GM12892 (cell line): ENCODE measurements at regions not wholly inside any gene's neighbourhood (a gene's known extent, or its start where the extent isn't known, plus 50 kb on each side); places are given as distances from the start of the nearest gene placed in this dataset.
"Not testable (repeated sequence)": the region's sequence is repeated elsewhere in the genome, so short reads cannot be mapped to it uniquely, and the experiment has no call there.

ENCODE experiments used
- DNase-seq: peaks from one replicate; pipeline ENCODE4 v3.0.0; 2011; ENCODE audit not compliant: insufficient read length
- FAIRE-seq: peaks from 2 replicates; lab custom pipeline; 2011; peaks lifted over from hg19 to GRCh38; lab: Jason Lieb, UNC
- POLR2A ChIP-seq: IDR thresholded peaks from 2 replicates; pipeline ENCODE4 v1.6.1; 2011; ENCODE audit warnings: low read depth, low read length, control low read depth
- POLR2AphosphoS5 ChIP-seq: IDR thresholded peaks from 2 replicates; pipeline ENCODE4 v1.6.1; 2011; ENCODE audit warnings: low read depth, low read length, control low read depth
- TAF1 ChIP-seq: IDR thresholded peaks from 2 replicates; pipeline ENCODE4 v1.6.1; 2011; ENCODE audit warnings: low read depth, mild to moderate bottlenecking, control low read depth, low read length, borderline replicate concordance

DNA sequence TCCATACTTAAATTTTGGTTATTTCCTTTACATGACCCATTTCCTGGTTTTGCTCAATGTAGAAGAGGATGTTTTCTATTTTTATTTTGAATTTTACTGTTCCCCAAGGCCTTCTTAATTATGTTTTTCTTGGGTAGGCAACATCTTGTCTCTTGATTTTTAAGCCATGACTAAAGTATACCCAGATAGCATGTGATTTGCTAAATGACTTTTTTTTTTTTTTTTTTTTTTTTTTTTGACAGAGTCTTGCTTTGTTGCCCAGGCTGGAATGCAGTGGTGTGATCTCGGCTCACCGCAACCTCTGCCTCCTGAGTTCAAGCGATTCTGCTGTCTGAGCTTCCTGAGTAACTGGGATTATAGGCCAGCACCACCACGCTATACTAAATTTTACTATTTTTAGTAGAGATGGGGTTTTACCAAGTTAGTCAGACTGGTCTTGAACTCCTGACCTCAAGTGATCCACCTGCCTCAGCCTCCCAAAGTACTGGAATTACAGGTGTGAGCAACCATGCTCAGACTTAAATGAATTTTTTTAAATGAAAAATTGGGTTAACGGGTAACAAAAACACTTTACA, 198.6 kb upstream of the DAB2 start:
- FAIRE-seq: no peak
- no peak for TF ChIP-seq TAF1
- TF ChIP-seq POLR2A: no peak
- no peak for TF ChIP-seq POLR2AphosphoS5
- DNase-seq: no peak

DNA sequence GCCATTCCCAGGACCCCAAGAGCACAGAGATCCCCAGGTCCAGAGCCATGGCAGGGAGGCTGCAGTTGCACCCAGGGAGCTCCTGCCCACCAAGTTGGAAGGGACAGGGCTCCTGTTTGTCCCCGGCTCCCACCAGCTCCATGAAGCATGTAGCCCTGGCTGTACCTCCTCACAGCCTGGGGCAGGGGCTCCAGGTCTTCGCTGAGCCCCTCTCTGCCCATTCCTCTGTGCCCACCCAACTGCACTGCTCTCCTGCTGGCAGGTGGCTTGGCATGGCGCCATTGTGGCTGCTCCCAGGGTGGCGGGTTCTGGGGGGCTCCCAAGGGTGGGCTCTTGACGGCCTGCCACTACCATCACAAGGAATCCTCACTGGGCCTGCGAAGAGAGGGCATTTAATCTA, 197.5 kb upstream of the DAB2 start:
- DNase-seq (no peak), FAIRE-seq (no peak)
- no peak for TF ChIP-seq POLR2AphosphoS5
- TF ChIP-seq TAF1: no peak
- TF ChIP-seq POLR2A: no peak

DNA sequence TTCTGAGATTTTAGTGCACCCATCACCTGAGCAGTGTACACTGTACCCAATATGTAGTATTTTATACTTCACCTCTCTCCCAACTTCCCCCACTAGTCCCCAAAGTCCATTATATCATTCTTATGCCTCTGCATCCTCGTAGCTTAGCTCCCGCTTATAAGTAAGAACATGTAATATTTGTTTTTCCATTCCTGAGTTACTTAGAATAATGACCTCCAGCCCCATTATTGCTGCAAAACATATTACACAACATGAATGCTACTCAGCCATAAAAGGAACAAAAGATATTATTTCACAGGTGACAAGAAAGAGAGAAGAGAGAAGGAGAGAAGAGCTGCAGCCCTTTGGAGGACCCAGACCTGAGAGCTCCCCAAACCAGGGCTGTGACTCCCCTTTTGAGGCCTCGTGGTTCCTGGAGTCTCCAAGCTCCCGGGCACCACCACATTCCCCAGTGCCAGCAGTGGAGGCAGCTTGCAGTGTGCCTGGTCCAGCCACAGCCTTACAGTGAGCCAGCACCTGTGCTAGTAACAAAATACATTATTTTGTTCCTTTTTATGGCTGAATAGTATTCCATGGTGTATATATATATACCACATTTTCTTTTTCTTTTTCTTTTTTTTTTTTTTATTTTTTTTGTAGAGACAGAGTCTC, 194.5 kb upstream of the DAB2 start:
- no peak for DNase-seq
- FAIRE-seq: no peak
- TF ChIP-seq POLR2AphosphoS5 (no peak), POLR2A (no peak), TAF1 (no peak)

DNA sequence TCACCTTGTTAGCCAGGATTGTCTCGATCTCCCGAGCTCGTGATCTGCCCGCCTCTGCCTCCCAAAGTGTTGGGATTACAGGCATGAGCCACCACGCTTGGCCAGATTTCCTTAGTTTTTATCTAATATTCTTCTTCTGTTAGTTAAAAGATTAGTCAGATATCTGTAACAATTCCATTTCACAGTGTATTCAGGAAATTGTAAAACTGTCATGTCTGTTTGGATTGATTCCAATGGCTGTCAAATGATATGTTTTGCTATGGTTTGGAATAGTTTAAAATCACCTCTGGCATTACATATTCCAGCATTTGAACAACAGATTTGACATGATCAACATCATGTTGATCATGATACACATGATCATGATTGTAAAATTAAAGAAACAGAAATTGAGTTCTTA, 193.6 kb upstream of the DAB2 start:
- FAIRE-seq (no peak), DNase-seq (no peak)
- TF ChIP-seq POLR2AphosphoS5 (no peak), TAF1 (no peak), POLR2A (no peak)

DNA sequence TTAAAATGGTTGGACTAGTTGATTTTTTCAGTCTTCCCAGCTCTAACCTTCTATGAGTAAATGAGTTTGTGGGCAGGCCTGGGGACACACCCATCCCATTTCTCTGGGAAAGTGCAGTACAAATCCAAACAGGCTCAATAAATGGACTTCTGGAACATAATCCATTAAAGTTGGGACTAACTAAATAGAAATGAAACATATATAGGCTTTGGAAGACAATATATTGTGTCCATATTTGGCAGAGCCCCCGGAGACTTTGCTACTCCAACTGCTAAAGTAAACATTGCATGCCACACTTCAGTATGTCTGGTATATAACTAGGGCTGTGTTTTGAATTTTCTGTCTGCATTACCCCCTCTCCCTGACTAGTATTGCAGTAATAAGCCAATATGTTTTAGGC, 191.4 kb upstream of the DAB2 start:
- no peak for FAIRE-seq
- TF ChIP-seq POLR2AphosphoS5: no peak
- TF ChIP-seq POLR2A: no peak
- no peak for TF ChIP-seq TAF1

DNA sequence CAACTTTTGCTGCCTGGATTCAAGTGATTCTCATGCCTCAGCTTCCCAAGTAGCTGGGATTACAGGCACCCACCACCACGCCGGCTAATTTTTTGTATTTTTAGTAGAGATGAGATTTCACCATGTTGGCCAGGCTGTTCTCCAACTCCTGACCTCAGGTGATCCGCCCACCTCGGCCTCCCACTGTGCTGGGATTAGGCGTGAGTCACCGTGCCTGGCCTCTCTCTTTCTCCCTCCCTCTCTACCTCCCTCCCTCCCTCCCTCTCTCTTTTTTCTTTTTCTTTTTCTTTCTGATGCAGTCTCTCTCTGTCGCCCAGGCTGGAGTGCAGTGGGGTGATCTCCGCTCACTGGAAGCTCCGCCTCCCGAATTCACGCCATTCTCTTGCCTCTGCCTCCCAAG, 186.3 kb upstream of the DAB2 start:
- FAIRE-seq, DNase-seq: not testable (repeated sequence)

More for the DNA sequence above, 191.4 kb upstream of the DAB2 start:
- DNase-seq: no peak

DNA sequence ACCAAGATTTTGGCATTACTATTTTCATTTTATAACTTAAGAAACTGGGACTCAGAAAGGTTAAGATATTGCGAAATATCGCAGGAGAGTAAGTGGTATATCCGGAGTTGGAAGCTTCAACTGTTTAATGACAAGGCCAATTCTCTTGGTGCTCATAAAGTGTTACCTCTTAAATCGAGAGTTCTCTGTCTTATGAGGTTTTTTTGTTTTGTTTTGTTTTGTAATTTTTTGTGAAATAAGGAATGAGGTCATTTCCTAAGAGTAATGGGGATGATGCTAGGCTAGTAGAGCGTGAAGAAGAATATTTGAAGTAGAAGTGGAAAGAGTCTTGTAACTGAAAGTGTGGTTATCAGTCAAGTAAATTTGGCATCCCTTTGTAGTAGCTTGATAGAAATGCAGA, 183.2 kb upstream of the DAB2 start:
- TF ChIP-seq TAF1 (no peak), POLR2A (no peak), POLR2AphosphoS5 (no peak)
- FAIRE-seq: no peak
- no peak for DNase-seq

DNA sequence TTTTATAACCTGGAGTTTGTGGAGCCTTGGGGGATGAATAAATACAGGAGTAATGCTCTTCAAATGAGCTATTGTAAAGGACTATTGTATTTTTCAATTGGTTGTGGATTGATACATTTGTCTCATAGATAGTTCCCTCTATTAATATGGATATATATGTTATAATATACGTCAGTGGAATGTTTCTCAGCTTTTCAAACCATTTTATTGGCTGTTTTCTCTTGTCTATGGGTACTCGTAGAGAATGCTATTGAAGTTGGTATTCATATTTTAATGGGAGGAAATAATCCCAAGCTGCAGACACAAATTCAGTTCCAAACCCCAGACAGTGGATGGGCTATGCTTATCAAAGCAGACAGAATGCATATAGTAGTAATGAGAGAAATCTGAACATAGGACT, 181.8 kb upstream of the DAB2 start:
- FAIRE-seq (no peak), DNase-seq (no peak)
- TF ChIP-seq POLR2A (no peak), POLR2AphosphoS5 (no peak), TAF1 (no peak)

DNA sequence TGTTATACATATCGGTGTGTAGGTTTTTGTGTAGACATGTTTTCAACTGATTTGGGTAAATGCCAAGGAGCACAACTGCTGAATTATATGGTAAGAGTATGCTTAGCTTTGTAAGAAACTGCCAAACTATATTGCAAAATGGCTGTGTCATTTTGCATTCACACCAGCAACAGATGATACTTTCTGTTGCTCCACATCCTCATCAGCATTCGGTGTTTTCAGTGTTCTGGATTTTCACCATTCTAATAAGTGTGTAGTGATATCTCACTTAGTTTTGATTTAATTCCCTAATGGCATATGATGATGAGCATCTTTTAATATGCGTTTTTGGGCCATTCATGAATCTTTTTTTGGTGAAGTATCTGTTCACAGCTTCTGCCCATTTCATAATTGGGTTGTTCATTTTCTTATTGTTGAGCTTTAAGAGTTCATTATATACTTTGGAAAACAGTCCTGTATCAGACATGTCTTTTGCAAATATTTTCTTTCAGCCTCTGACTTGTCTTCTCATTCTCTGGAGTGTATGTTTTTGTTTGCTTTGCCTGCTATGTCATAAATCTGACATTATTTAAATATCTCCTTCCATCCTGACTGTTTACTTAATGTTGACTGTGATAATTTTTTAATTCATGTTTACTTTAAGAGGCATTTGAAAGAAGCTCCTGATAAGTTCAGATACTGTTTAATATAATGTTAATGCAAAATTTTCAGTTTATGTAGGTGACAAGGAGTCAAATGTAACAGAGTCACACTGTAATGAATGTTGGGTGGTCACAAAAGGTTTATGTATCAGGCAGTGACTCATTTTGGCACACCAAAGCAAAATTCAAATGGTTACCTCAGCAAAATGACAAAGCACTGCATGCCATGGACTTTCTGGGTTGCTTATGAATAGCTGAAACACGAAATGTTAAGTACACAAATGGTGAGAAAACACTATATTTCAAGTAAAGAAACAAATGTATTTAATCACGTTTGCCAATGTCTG, 181.1 kb upstream of the DAB2 start:
- DNase-seq (no peak), FAIRE-seq (no peak)
- TF ChIP-seq TAF1 (no peak), POLR2A (no peak), POLR2AphosphoS5 (no peak)

DNA sequence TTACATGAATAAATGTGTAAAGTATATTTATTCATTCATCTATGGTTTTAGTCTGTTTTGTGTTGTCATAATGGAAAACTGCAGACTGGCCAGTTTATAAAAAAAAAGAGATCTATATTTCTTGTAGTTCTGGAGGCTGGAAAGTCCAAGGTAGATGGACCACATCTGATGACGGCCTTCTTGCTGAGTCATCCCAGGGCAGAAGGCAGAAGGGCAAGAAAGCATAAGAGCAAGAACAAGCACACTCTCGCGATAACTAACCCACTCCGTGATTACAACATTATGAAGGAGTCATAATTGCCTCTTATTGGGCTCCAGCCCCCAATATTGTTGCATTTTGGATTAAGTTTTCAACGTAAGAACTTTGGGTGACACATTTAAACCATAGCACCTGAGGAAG, 180.4 kb upstream of the DAB2 start:
- no peak for TF ChIP-seq POLR2A
- no peak for TF ChIP-seq TAF1
- TF ChIP-seq POLR2AphosphoS5: no peak
- DNase-seq: no peak
- FAIRE-seq: no peak

DNA sequence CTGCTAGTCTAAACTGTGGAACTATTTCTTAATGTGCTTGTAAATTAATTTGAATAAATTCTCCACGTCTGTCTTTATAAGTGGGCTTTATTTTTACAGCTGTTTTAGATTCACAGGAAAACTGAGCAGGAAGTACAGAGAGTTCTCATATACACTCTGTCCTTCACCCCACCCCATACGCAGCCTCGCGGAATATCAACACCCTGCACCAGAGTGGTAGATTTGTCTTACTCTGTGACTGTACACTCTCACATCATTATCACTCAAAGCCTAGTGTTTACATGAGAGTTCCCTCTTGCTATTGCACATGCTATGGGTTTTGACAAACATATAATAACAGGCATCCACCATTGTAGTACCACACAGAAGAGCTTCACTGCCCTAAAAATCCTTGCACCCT, 179.7 kb upstream of the DAB2 start:
- TF ChIP-seq POLR2A: no peak
- no peak for TF ChIP-seq TAF1
- FAIRE-seq: no peak
- no peak for DNase-seq
